Upper lobe of right lung (tissue), 1 donor: ENCODE measurements at regions not wholly inside any gene's neighbourhood (a gene's known extent, or its start where the extent isn't known, plus 50 kb on each side); places are given as distances from the start of the nearest gene placed in this dataset.

Experiments
- ATAC-seq: fragments of 200-7000 bp; cut with Tn5 transposase; one replicate; pipeline ENCODE4 v1.9.1; 2020; ENCODE audit warnings: mild to moderate bottlenecking, moderate library complexity
- DNase-seq: peaks from one replicate; pipeline ENCODE4 v3.0.0-alpha.2; 2020
- H3K27ac ChIP-seq: fragments of 200-600 bp; one replicate; pipeline ENCODE4 v1.8.0; 2022
- H3K27me3 ChIP-seq: fragments of 200-600 bp; one replicate; pipeline ENCODE4 v1.8.0; 2022; ENCODE audit warnings: mild to moderate bottlenecking
- H3K36me3 ChIP-seq: fragments of 200-600 bp; one replicate; pipeline ENCODE4 v1.8.0; 2022
- H3K4me1 ChIP-seq: fragments of 200-600 bp; one replicate; pipeline ENCODE4 v1.8.0; 2022
- H3K4me3 ChIP-seq: fragments of 200-600 bp; one replicate; pipeline ENCODE4 v1.8.0; 2022; ENCODE audit warnings: mild to moderate bottlenecking
- H3K9me3 ChIP-seq: fragments of 200-600 bp; one replicate; pipeline ENCODE4 v1.8.0; 2022
- CTCF ChIP-seq: fragments of 200-600 bp; IDR thresholded peaks from one replicate; pipeline ENCODE4 v1.8.0; 2022; ENCODE audit warnings: antibody characterized with exemption
- intact Hi-C: fragments of 100-400 bp; cut with DNase I; formaldehyde crosslinking; loops from one replicate; pipeline ENCODE4 v1.11.0; 2022
- donor health status: DM: no; HTN: yes; CAD: no; lungs with severe emphysema.

- H3K27me3 ChIP-seq: no peaks in the 10 kb centered on the region
- H3K9me3 ChIP-seq: no peaks in the 10 kb centered on the region
- no peak overlapping the region for H3K4me3 ChIP-seq
- no peak overlapping the region for H3K27ac ChIP-seq
- no peak for DNase-seq
- no peaks in the 10 kb centered on the region for H3K4me1 ChIP-seq
- TF ChIP-seq CTCF: no peak
- ATAC-seq: no peak
- H3K36me3 ChIP-seq: no peaks in the 10 kb centered on the region
- intact Hi-C loops: no loop called here
Measured at GRCh38 chr10:31100662-31101061, 69.0 kb upstream of the ZNF438 start.

GRCh38 chr10:31101123-31101522 is 69.5 kb upstream of the ZNF438 start:
- intact Hi-C loops: no loop called here
- no peak for TF ChIP-seq CTCF
- ATAC-seq: peak; percentile 56

GRCh38 chr10:31102421-31102820 is 70.8 kb upstream of the ZNF438 start:
- ATAC-seq: no peak
- Histone ChIP-seq H3K27me3 (no peaks in the 10 kb centered on the region), H3K4me3 (no peak overlapping the region), H3K9me3 (no peaks in the 10 kb centered on the region), H3K27ac (no peak overlapping the region), H3K4me1 (no peaks in the 10 kb centered on the region), H3K36me3 (no peaks in the 10 kb centered on the region)
- no peak for DNase-seq
- no peak for TF ChIP-seq CTCF
- intact Hi-C loops: no loop called here

More at GRCh38 chr10:31101123-31101522, 69.5 kb upstream of the ZNF438 start:
- H3K4me3 ChIP-seq: no peak overlapping the region
- H3K9me3 ChIP-seq: no peaks in the 10 kb centered on the region
- no peak overlapping the region for H3K27ac ChIP-seq
- no peaks in the 10 kb centered on the region for H3K4me1 ChIP-seq
- no peaks in the 10 kb centered on the region for H3K36me3 ChIP-seq
- DNase-seq: no peak
- H3K27me3 ChIP-seq: no peaks in the 10 kb centered on the region

- Histone ChIP-seq H3K4me3 (no peak overlapping the region), H3K4me1 (no peaks in the 10 kb centered on the region), H3K27me3 (no peaks in the 10 kb centered on the region), H3K36me3 (no peaks in the 10 kb centered on the region), H3K27ac (no peak overlapping the region), H3K9me3 (no peaks in the 10 kb centered on the region)
- ATAC-seq (no peak), DNase-seq (no peak)
- intact Hi-C loops: no loop called here
- no peak for TF ChIP-seq CTCF
Measured at GRCh38 chr10:31103112-31103511, 71.4 kb upstream of the ZNF438 start.

- no peaks in the 10 kb centered on the region for H3K27me3 ChIP-seq
- H3K27ac ChIP-seq: no peak overlapping the region
- intact Hi-C loops: no loop called here
- H3K4me3 ChIP-seq: no peak overlapping the region
- DNase-seq (no peak), ATAC-seq (no peak)
- H3K4me1 ChIP-seq: no peaks in the 10 kb centered on the region
- no peaks in the 10 kb centered on the region for H3K9me3 ChIP-seq
- TF ChIP-seq CTCF: no peak
- H3K36me3 ChIP-seq: no peaks in the 10 kb centered on the region
Measured at GRCh38 chr10:31112961-31113360, 81.3 kb upstream of the ZNF438 start.

- no peaks in the 10 kb centered on the region for H3K36me3 ChIP-seq
- H3K4me1 ChIP-seq: no peaks in the 10 kb centered on the region
- DNase-seq (no peak), ATAC-seq (no peak)
- intact Hi-C loops: no loop called here
- no peak overlapping the region for H3K4me3 ChIP-seq
- no peak for TF ChIP-seq CTCF
- H3K27me3 ChIP-seq: no peaks in the 10 kb centered on the region
- no peak overlapping the region for H3K27ac ChIP-seq
- H3K9me3 ChIP-seq: no peaks in the 10 kb centered on the region
Measured at GRCh38 chr10:31116226-31116625, 84.6 kb upstream of the ZNF438 start.
